Bronchial epithelial cell (primary cell): ENCODE measurements at regions not wholly inside any gene's neighbourhood (a gene's known extent, or its start where the extent isn't known, plus 50 kb on each side); places are given as distances from the start of the nearest gene placed in this dataset.
A peak's percentile ranks its signal among the peaks of the same experiment; 100 is the strongest.

Experiments used
- DNase-seq: peaks from one replicate; pipeline ENCODE4 v3.0.0-alpha.2; 2010; ENCODE audit warnings: low read depth
- FAIRE-seq: peaks from 2 replicates; lab custom pipeline; 2011; peaks lifted over from hg19 to GRCh38; lab: Jason Lieb, UNC
- H3K27me3 ChIP-seq: 2 replicates; pipeline ENCODE4 v1.5.1; 2011; ENCODE audit warnings: low read length; ENCODE audit not compliant: control insufficient read depth, insufficient read depth
- H3K36me3 ChIP-seq: 2 replicates; pipeline ENCODE4 v1.5.1; 2011; ENCODE audit warnings: low read length; ENCODE audit not compliant: control insufficient read depth, insufficient read depth
- H3K4me3 ChIP-seq: 2 replicates; pipeline ENCODE4 v1.5.1; 2011; ENCODE audit warnings: mild to moderate bottlenecking, low read depth, low read length, control low read depth
- CTCF ChIP-seq: IDR thresholded peaks from 2 replicates; pipeline ENCODE4 v1.5.1; 2011; ENCODE audit warnings: mild to moderate bottlenecking, moderate library complexity, low read length, control low read depth, inconsistent platforms; ENCODE audit not compliant: insufficient read depth, severe bottlenecking

GRCh38 chr1:214980921-214981320 is 101.6 kb upstream of the KCNK2 start:
- Histone ChIP-seq H3K27me3 (no peaks in the 10 kb centered on the region), H3K4me3 (no peak overlapping the region), H3K36me3 (no peaks in the 10 kb centered on the region)
- DNase-seq, result no peak
- FAIRE-seq, result no peak
- no peak for TF ChIP-seq CTCF

GRCh38 chr1:214983126-214983869 is 99.2 kb upstream of the KCNK2 start:
- no peak for TF ChIP-seq CTCF
- H3K27me3 ChIP-seq, result no peaks in the 10 kb centered on the region
- DNase-seq (peak; percentile 57), FAIRE-seq (no peak)
- H3K36me3 ChIP-seq, result no peaks in the 10 kb centered on the region
- H3K4me3 ChIP-seq, result no peak overlapping the region

GRCh38 chr1:214989341-214989740 is 93.2 kb upstream of the KCNK2 start:
- no peaks in the 10 kb centered on the region for H3K27me3 ChIP-seq
- no peak for FAIRE-seq
- TF ChIP-seq CTCF, result no peak
- H3K4me3 ChIP-seq, result no peak overlapping the region
- DNase-seq, result peak; percentile 29
- no peaks in the 10 kb centered on the region for H3K36me3 ChIP-seq

- TF ChIP-seq CTCF, result no peak
- DNase-seq (peak; percentile 96), FAIRE-seq (peak; percentile 60)
- Histone ChIP-seq H3K36me3 (no peaks in the 10 kb centered on the region), H3K4me3 (no peak overlapping the region), H3K27me3 (no peaks in the 10 kb centered on the region)
These were observed 91.9 kb upstream of the KCNK2 start for GRCh38 chr1:214990619-214991018.

GRCh38 chr1:214991691-214992315 is 90.7 kb upstream of the KCNK2 start:
- no peaks in the 10 kb centered on the region for H3K27me3 ChIP-seq
- H3K4me3 ChIP-seq, result no peak overlapping the region
- no peak for FAIRE-seq
- no peaks in the 10 kb centered on the region for H3K36me3 ChIP-seq
- DNase-seq, result no peak
- no peak for TF ChIP-seq CTCF
